ENCODE measurements at regions not wholly inside any gene's neighbourhood (a gene's known extent, or its start where the extent isn't known, plus 50 kb on each side); places are given as distances from the start of the nearest gene placed in this dataset.

DNA sequence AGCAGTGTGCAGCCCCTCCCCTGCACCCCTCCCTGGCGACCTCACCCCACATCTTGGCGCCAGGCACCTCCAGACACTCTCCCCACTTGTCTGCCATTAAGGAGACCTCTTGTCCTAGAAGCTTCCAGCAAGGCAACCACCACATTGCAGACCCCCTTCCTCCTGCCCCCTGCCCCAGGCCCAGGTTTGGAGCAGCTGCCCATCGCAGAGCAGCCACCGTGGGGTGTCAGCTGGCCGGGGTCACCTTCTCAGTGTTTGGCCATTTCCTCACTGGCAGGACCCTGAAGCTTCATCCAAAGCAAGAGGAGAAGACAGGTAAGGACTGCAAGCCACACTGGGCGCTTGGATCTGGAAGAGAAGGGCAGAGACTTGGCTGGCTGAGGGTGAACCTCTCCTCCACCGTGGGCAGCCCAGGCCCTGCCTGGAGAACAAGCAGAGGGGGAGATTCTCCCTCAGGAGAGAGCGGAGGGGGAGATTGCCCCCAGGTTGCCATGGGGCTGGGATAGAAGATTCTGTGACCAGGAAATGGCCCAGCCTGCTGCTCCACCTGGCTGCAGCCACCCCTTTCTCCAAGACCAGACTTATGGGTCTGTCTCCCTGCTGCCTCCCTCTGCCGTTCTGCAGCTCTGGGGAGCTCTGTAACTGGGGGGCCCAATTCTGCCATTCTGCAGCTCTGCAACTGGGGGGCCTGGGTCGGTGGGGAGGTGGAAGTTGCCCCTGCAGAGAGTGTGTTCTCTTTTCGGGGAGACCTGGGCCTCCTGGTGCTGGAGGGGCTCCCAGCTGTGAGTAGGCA, 72.9 kb upstream of the C14orf180 start:
- DNase-seq: no peak

DNA sequence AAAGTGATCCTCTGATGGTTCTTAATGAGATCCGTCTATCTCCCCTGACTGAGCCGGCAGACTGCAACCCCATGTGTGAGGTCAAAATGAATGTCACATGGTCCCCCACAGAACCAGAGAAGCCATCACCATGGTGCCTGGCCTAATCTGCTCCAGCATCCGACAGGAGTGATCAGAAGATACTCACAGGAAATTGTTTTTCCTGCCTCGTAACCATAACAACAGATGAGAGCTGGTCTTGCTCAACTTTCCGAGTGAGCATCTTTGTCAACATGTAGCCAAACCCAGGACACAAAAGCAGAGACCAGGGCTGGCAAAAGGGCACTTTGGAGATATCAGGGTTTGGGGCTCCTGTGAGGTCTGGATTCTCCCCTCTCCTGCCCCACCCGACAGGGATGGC, 72.1 kb upstream of the C14orf180 start:
- no peak for DNase-seq

DNA sequence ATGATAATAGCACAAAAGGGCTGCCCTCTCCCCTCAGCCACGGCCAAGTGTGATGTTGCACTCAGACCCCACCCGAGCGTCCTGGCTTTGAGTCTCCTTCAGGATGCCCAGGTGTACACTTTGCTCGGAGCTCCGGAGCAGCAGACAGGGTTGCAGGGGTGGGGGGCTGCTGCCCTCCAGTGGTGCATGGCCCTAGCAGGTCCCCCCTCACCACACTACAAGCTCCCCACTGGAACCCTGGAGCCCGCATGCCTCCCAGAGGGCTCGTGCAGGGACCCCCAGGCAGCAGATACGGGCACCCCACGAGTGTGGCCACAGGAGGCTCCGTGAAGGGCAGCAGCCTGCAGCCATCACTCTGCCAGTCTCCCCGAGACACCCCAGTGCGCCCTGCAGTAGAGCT, 69.9 kb upstream of the C14orf180 start:
- no peak for DNase-seq

DNA sequence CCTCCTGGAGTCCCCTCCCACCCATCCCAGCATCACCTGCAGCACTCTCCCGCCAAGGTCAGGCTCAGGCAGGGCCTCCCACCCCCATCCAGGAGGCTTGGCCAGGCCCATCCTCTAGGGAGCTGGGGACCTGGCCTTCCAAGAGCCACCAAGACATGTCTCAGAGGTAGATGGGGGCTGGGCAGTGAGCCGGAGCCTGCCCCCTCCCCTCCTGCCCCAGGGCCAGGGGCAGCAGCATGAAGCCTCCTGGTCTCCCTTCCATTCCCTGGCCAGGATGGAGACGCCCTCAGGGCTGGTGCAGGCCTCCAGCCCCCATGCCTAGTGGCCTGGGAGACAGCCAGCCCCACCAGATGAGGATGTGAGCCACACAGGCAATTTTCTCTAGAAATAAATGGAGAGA, 69.3 kb upstream of the C14orf180 start:
- DNase-seq: no peak

DNA sequence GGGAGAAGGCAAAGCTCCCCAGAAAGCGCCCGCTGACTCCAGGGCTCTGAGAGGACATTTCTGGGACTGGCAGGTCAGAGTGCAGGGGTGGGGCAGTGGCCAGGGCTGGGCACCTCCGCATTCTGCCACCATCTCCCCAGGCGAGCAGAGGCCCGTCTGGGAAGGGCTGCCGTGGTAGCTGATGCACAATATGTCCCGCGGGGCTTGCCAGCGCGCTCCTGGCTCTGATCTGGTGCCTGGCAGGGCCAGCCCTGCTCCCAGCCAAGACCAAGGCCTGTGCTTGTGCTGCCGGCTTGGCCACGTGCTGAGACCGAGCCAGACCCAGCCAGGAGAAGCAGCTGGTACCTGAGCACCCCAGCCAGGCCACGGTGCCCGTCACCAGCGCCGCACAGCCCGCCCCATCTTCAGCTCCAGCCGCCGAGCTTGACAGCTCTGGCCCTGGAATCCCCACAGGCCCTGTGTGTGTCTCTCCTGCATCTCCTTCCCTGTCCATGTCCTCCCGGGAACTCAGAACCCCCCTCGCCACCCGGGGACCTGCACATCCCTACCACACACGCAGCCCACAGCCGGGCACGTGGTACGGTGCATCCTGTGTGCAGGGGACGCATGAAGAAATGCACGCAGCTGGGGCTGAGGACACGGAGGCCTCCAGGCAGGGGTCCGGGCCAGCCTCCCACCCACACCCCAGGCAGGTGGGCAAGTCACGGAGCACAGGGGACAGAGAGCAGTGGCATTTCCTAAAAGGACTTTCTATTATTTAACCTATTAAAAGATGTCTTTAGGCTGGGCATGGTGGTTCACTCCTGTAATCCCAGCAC, 68.6 kb upstream of the C14orf180 start:
- no peak for DNase-seq

DNA sequence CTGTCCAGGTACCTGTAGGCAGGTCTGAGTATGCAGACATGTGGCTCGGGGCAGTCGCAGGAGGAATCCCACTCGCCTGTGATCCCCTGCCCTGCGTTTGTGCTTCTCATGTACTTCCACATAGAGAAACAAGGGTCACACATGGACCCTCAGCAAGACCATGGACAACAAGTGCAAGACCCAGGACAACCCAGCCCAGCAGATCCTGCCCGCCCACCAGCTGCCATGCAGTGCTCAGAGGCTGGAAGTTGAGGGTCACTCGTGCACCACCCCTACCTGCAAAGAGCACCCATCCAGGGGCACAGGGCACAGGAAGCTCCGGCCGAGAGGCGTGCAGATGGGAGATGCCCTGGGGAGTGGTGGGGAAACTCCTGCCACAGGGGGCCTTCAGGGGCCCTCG, 67.5 kb upstream of the C14orf180 start:
- DNase-seq: no peak

DNA sequence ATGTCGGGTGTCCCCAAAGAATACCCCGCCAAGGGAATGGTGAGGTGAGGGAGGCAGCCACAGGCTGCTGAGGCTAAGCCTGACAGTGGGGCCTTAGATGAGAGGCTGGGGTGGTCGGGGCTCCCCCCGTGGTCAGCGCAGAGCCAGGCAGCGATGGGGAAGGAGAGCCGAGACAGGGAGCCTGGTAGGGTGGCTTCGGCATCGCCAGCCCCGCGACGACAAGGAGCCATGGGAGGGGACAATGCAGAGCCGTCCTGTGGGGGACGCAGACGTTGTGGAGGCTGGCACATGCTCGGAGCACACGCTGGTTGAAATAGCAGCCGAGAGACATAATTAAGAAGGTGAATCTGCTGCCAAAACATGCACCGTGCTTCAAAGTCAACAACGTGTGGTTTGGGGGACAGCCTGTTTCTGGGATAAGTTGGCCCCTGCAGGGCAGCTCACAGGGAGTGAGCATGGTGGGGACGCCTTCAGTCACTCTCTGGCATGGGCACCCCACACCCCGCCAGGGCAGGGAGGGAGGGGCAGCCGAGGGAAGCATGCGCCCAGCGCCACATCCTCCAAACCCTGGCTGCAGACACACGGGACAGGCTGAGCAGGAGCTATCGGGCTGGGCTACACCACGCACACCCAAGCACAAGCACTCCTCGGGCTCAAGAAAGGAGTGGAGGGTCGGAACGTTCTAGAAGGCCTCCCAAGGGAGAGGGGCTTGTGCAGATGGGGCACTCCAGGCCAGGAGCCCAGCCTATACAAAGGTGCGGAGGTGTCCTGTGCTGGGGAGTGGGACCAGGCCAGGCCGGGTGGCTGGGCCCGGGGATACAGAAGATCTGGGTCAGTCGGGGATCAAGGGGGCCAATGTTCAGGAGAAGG, 66.6 kb upstream of the C14orf180 start:
- DNase-seq: no peak

DNA sequence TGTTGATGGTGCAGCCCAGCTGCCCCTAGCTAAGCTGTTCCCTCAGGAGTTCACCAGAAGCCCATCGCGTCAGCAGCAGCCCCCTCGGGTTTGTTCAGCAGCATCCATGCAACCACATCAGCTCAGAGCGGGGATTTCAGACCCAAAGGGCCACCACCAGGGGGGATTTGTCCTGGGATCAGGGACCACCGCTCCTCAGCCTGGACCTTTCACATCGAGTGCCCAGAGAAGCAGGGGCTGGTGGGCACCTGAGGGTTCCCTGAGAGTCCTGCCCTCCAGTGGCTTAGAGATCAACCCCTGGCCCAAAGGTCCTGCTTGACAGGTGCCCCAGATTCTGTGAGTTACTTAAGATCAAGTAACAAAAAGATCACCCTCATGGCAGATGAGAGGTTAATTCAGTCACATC, 65.9 kb upstream of the C14orf180 start:
- no peak for DNase-seq

DNA sequence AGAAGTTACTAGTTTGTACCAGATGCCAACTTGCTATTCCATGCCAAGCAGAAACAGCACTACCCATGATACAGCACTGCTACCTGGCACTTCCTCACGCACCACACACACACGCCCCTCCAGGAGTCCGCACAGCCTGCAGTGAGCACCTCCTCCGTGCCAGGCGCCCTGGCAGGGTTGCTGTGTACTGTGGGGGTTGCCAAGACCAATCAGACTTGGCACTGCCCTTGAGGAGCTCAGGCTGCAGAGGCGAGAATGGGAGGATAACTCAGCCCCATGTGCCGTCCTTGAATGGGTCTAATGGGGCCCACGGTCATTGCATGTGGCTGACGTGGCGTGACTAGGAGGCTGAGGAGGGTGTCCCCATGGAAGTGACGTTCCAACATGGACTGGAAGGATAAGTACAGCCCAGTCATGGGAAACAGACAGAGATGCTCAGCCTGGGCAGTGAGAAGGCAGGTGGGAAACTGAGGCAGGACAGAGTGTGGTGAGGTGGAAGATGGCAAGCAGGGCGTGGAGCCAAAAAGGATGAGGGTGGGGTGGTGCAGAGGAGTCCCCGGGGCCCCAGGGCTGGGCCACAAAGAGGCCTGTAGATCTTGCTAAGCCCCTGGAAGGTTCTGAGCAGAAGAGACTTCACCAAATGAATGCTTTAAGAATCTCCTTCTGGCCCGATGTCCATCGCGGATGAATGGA, 65.3 kb upstream of the C14orf180 start:
- DNase-seq: no peak

DNA sequence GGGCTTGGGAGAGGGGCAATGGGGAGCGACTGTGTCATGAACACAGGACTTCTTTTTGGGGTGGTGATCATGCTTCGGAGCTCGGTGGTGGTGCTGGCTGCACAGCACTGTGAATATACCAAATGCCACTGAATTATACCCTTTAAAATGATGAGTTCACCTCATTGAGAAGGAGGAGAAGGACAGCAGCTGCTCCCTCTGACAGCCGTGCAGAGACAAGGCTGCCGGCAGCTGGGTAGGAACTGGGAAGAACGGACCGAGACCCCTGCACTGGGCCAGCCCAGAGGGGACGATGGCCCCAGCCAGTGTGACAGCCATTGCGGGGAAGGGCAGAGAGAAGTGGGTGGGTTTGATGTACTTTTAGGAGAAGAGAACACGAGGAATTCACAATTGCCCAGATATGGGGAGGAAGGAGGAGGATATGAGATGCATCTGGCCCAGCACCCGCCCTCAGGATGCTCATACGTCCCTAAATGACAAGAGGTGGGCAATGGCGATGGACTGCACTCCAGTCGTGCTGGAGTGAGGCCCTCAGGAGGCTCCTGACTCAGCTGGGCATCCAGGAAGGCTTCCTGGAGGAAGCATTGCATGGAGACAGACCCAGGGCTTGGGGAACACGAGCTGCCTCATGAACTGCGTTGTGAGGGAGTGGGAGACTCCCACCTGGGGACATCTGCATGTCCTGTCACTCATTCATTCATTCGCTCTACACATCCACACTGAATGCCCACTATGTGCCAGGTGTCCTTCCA, 64.3 kb upstream of the C14orf180 start:
- DNase-seq: no peak

DNA sequence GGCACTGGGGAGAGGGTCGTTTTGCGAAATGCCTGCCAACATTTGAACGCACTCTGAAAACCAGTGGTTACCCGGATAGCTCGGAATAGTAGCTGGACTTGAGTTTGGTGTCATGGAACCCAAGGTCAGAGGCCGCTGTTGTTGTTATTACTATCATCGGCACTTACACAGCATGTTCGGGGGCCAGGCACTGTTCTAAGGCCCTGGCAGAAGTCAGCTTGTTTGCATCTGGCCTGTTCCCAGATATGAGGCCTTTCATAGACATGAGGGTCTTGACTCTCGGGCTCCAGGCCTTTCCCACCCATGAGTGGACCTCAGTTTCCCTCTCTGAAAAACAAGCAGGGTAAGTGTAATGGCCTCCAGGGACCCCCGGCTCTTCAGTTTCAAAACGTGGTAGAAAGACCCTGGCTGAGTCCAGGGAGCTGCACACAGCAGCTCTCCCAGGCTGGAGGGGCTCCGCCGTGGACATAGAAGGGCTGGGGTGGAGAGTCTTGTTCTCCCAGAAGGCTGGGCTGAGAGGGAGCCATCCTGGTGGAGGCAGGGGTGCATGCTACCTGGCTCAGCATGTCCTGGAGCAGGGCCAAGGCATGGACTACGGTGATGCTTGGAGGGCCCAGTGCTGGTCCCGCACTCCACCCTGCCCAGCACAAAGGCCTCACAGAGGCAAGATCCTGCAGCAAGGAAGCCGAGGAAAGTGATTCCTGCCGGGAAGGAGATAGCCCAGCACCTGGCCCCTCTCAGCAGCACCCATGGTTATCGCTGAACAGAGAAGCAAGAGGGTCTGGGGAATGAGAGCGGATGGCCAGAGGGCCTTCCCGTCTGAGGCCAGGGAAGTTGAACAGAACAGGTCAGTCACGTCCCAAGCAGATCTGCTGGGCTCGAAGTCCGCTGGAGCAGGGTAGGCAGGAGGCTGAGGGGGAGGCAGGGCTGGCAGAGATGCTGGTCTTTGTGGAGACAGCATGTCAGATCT, 63.5 kb upstream of the C14orf180 start:
- no peak for DNase-seq

DNA sequence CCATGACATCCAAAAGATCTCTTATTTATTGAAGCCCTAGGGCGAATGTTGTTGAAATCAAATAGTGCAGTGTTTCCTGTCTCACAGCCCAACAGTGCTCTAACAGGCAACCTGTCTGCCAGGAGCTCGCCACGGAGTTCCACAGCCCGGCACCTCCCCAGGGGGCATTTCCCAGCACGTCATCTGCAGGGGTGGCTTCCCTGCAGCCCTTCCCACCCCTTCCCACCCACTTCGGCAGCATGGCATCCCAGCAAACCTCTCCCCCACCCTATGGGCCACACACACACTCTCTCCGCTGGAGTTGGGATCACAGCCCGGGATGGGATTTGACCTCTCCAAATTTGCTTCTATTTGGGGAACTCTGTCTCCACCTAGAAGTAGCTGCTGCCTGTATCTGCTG, 62.7 kb upstream of the C14orf180 start:
- DNase-seq: no peak

DNA sequence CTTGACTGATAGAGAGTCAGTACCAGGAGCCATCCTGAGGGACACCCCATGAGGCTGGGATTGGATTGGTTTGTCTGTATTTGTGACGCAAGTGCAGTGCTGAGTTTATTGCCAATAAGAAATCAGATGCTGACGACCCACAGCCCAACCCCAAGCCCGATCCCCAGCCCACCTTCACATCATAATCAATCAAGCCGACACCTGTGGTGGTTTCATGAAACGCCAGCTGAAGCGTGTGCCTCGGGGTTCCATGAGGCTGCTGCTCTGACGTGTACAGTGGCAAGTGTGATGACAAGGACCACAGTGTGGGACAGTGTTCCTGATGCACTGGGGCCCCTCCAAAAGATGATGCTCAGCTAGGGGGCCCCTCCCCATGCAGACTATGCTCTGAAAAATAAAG, 62.1 kb upstream of the C14orf180 start:
- DNase-seq: no peak

DNA sequence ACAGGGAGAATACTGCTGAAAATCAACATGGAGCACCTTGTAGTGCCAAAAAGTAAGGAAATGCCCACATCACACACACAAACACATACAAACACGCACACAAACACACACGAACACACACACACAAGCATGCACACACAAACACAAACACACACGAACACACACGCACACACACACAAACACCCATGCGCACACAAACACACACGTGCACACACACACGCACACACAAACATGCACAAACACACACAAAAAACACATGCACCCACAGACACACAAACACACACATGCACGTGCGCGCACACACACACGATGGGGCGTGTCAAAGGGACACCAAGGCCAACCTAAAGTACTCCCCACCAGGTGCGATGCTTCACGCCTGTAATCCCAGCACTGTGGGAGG, 61.7 kb upstream of the C14orf180 start:
- DNase-seq: no peak

DNA sequence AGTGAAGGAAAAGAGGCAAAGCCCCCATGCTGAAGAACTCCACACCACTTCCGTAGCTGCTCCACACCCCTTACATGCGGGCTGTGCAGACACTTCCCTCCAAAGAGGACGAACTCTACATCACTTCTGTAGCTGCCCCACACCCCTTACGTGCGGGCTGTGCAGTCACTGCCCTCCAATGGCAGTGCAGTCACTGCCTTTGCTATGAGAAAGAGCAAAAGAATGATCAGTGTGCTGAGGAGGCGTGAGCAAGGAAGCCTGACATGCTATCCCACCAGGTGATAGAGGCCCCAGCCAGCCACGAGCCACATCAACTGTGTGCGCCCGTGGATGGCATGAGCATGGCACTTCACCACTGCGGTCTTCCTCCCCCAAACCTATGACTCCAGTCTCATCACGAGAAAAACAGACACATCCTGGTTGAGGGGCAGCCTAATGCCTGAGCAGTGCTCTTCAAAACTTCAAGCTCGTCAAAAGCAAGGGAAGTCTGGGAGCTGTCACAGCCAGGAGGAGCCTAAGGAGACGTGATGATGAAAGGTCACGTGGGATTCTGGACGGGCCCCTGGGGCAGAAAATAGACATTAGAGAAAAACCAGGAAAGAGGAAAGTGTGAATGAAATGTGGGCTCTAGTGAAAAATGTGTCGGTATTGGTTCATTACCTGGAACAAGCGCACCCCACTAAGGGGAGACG, 60.8 kb upstream of the C14orf180 start:
- no peak for DNase-seq

DNA sequence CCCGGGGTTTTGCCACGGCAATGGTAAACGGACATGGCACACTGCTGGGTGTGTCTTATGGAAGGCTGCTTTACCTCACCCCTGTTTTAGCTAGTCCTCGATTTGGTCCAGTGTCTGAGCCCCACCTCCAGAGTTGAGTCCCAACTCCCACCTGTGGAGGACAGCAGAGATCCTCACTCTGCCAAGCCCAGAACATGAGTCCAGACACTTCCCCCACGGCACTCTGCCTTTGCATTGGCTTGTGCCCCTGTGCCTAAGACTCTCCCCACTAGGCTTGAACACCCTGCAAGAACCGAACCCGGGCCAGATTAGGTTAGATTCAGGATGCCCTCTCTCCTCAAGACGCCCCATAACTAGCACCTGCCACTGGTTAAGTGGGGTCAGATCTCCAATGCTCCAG, 59.8 kb upstream of the C14orf180 start:
- DNase-seq: no peak

DNA sequence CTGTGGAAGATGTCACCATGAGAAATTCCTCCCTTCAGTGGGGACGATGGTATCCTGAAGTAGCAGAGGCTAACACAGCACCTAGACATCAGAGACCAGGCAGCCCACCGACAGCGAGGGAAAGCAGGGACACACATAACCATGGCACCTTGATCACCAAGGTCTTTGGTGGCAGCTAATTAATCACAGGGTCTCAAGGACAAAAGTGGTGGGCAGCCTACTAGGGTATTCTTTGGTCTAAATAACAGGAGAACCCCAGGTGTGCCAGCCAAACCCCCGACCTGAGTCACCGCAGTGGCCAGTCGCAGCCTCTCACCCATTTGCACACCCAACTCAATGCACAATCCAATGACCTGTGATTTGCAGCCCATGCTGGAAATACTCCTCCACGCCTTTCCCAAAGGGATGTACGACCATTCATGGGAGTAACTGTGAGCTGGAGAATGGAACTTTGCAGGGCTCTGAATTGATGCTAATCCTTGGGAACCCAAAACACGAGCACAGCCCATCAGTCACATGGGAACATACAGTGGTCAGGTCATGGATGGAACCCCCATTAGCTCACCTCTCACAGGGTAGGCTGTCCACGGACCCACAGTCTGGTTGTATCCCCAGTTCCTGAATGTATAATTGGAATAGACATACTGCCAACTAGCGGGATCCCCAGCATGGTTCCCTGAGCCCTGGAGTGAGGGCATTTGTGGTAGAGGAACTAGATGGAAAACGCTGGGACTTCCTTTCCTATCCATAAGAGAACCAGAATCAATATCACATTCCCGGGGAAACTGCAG, 58.7 kb upstream of the C14orf180 start:
- no peak for DNase-seq

DNA sequence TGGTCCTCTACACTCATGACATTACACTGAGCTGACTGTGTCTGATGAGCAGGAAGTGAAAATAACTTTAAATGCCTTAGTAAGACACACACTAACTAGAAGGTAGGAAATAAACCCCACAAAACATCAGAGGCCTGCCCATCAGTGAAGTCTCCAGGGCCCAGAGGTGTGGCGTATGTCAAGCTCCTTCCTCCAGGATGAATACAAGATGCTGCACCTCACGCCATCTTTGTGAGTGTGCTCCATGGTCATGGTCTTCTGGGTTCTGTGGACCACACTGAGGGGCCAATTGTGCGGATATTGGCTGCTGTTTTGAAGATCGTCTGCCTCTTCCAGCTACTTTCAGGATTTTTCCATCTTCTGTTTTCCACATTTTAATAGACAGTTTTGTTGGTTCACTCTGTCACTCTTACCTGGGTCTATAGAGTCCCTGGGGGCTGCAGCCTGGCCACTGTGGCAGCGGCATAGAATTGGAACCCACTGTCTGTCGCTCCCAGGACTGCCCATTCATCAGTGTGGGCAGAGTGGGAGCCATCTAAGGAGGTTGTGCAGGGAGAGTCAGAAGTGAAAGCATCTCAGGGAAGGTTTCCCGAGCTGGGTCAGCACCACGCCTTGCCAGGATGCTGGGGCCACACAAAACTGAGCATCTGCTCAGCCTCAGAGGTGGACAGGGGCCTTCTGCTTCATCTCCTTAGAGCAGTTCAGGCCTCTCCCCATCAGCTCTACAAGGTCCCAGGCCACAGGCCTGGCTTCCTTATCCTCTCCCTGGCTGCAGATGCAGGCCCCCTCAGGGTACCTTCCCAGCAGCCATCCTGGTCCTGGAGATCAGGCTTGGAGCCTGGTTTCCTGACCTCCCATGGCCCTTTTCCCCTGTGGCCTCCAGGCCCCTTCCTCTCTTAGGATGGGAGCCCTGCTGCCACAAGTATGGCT, 57.5 kb upstream of the C14orf180 start:
- no peak for DNase-seq
